H7 (cell line): ENCODE measurements at regions not wholly inside any gene's neighbourhood (a gene's known extent, or its start where the extent isn't known, plus 50 kb on each side); places are given as distances from the start of the nearest gene placed in this dataset.
"Not testable (repeated sequence)": the region's sequence is repeated elsewhere in the genome, so short reads cannot be mapped to it uniquely, and the experiment has no call there.

ENCODE experiments used
- DNase-seq: peaks from one replicate; pipeline ENCODE4 v3.0.0; 2012
- H3K27me3 ChIP-seq: 2 replicates; pipeline ENCODE4 v1.6.0; 2011; ENCODE audit warnings: mild to moderate bottlenecking, low read length; ENCODE audit not compliant: control insufficient read depth, insufficient read depth
- H3K36me3 ChIP-seq: replicated peaks from 2 replicates; pipeline ENCODE4 v1.5.1; 2011; ENCODE audit warnings: low read length; ENCODE audit not compliant: control insufficient read depth, insufficient read depth
- H3K4me3 ChIP-seq: 2 replicates; pipeline ENCODE4 v1.5.1; 2011; ENCODE audit warnings: low read depth, mild to moderate bottlenecking, control low read depth, low read length, moderate library complexity; ENCODE audit not compliant: insufficient read depth

DNA sequence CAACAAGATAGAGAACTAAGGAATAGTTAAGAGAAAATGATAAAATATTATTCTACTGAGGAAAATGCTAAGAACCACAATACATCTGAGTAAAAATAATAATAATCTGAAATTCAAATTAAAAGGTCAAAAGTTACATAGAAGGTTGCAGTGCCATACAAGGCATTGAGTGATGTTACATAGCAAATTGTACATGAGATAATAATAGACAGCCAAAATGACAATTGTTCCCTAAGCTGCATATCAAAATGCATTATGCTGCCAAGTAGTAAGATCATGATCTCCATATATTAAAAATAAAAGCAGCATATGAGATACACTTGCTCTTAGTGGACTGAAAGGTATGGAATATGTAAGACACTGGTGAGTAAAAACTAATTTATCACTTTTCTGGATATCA, 547.7 kb downstream of the KCNT2 start:
- no peak for DNase-seq
- Histone ChIP-seq H3K36me3 (no peaks in the 10 kb centered on the region), H3K27me3 (no peaks in the 10 kb centered on the region), H3K4me3 (no peak overlapping the region)

DNA sequence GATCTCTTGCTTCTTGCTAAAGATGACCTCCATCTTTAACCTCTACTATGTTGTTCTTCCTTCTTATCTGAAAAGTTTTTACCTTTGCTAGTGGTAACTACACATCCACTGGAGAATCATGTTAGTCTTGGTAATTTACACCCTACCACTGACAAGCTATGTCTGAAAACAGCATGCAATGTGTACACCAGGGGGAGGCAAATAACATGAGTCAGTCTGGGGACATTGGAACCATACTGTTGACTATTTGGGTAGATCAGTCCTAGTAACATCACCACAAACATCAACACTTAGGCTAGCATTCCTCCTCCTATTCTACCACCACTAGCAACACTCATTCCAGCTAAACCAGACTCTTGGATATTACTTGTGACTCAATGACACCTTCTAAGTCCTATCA, 549.0 kb downstream of the KCNT2 start:
- no peak for DNase-seq
- no peaks in the 10 kb centered on the region for H3K27me3 ChIP-seq
- no peak overlapping the region for H3K4me3 ChIP-seq
- no peaks in the 10 kb centered on the region for H3K36me3 ChIP-seq

DNA sequence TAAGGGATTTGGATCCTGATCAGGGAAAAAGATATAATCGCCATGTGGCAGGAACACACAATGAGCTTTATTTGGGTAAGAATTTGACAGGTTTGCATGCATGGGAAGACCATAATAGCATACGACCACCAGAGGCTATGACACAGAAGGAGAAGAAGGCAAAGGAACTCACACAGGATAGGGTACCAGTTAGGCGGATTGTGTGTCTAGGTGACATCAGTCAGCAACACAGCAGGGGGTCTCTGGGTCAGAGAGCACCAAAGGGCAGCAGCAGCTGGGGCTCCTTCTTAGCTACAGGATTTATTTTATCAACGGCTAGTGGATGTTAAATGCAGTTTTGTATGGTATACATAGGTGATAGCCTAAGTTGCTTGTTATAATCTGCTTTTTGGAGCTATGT, 551.3 kb downstream of the KCNT2 start:
- H3K27me3 ChIP-seq, result no peaks in the 10 kb centered on the region
- H3K4me3 ChIP-seq, result no peak overlapping the region
- no peak for DNase-seq
- H3K36me3 ChIP-seq, result no peaks in the 10 kb centered on the region

DNA sequence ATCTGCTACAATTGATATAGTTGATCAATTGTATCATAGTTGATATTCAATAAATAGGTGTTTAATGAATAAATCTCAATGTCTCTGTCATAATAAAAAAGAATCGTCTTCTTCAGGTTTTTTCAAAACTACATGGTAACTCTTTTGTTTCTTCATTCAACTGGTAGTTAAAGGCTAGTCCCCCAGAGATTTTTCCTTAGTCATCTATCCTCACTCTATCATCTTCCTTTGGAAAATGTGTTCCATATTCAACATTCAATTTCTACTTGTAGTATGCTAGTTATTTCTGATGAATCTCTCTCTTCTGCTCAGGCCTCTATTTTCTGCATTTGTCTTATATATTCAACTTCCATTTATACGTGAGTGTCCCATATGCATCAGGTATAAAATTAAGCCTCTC, 558.8 kb downstream of the KCNT2 start:
- no peak for DNase-seq
- Histone ChIP-seq H3K27me3 (no peaks in the 10 kb centered on the region), H3K4me3 (no peak overlapping the region), H3K36me3 (no peaks in the 10 kb centered on the region)

- no peaks in the 10 kb centered on the region for H3K36me3 ChIP-seq
- H3K4me3 ChIP-seq, result no peak overlapping the region
- no peaks in the 10 kb centered on the region for H3K27me3 ChIP-seq
- no peak for DNase-seq
Measured at GRCh38 chr1:196043268-196043667, 565.0 kb downstream of the KCNT2 start.

DNA sequence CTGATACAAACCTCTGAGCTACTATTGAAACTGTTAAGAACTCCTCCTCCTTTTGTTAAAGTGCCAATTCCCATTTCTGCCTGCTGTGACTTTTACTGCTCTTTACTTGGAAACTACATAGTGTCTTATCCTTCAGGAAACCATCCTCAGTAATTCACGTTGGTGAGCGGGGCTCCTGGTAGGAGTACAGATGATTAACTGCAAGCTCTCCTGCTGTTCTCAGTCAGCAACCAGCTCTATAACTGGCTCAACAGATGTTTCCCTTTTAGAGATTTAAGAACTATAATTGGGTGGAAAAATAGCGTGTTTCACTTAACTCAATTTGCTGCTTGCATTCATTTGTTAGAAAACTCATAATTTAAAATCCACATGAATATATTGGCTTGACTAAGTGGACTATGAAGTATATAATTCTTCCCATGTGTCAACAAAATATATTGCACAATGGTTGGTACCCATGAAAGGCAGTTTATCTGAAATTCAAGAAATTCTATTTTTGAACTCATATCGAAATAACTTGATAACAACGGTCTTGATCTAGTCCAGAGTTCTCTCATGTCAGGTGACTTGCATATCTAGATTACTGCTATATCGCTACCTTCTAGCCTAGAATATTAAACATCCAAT, 574.0 kb downstream of the KCNT2 start:
- no peak for DNase-seq
- H3K27me3 ChIP-seq, result peaks cover 2% of the 10 kb centered on the region; the same call in 1 of the 2 replicates
- no peaks in the 10 kb centered on the region for H3K36me3 ChIP-seq
- H3K4me3 ChIP-seq, result no peak overlapping the region

- not testable (repeated sequence) for H3K36me3 ChIP-seq, H3K27me3 ChIP-seq, H3K4me3 ChIP-seq, DNase-seq
Measured at GRCh38 chr1:196031387-196031786, 576.9 kb downstream of the KCNT2 start.

DNA sequence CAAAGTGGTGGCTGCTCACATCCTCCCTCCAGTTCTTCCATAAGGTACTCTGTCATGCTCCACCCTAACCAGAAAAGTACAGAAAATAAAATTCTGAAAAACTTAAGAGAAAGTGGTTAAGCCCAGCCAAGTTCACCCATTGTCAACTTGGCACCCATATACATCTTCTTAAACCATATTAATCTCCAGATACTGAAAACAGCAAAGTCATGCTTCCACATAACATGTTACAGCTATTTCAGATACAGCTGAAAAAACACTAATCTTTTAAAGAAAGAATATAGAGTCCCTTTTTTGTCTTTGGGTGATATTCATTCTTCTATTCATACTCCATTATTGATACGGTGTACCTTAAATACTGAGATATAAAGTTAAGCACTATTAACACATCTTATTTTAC, 577.8 kb downstream of the KCNT2 start:
- no peaks in the 10 kb centered on the region for H3K36me3 ChIP-seq
- no peak for DNase-seq
- peaks cover 2% of the 10 kb centered on the region; the same call in 1 of the 2 replicates for H3K27me3 ChIP-seq
- no peak overlapping the region for H3K4me3 ChIP-seq

GRCh38 chr1:196029410-196029809, 578.8 kb downstream of the KCNT2 start:
- Histone ChIP-seq H3K36me3 (no peaks in the 10 kb centered on the region), H3K27me3 (peaks cover 2% of the 10 kb centered on the region; the same call in 1 of the 2 replicates), H3K4me3 (no peak overlapping the region)
- no peak for DNase-seq

GRCh38 chr1:196027127-196027526, 581.1 kb downstream of the KCNT2 start:
- DNase-seq, result no peak
- H3K4me3 ChIP-seq, result no peak overlapping the region
- H3K36me3 ChIP-seq, result no peaks in the 10 kb centered on the region
- no peaks in the 10 kb centered on the region; the same call in 1 of the 2 replicates for H3K27me3 ChIP-seq

DNA sequence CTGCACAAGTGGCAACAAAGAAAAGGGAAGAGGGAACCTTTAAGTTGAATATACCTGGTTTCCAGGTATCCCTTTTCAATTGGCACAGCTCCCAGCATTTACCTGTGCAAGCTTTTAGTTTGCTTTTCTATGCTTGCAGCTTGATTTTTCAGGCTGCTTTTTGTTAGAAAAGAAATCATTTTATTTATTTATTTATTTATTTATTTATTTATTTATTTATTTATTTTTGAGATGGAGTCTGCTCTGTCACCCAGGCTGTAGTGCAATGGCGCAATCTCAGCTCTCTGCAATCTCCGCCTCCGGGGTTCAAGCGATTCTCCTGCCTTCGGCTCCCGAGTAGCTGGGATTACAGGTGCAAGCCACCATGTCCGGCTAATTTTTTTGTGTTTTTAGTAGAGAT, 587.1 kb downstream of the KCNT2 start:
- not testable (repeated sequence) for H3K27me3 ChIP-seq, H3K4me3 ChIP-seq, H3K36me3 ChIP-seq, DNase-seq

- Histone ChIP-seq H3K36me3 (no peaks in the 10 kb centered on the region), H3K27me3 (no peaks in the 10 kb centered on the region), H3K4me3 (no peak overlapping the region)
- DNase-seq, result no peak
Measured at GRCh38 chr1:196009362-196009761, 598.9 kb downstream of the KCNT2 start.

- Histone ChIP-seq H3K27me3 (no peaks in the 10 kb centered on the region), H3K36me3 (no peaks in the 10 kb centered on the region), H3K4me3 (no peak overlapping the region)
- no peak for DNase-seq
Measured at GRCh38 chr1:196007763-196008162, 600.5 kb downstream of the KCNT2 start.

DNA sequence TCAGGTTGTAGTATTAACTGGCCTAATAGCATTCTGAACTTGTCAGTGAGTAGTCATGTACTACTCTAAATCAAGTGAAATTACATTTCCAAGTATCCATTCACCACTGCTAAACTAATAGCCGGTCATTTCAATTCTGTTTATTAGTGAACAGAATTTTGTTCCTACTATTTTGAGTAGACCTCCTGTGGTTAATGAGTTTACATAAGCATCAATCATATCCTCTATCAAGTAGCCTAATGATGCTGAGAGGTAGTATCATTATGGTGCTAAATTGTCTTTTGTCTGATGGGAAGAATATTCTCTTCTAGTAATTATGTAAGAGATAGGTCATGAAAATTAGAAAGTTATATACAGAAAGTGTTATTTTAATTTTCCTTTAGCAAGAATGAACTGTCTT, 602.8 kb downstream of the KCNT2 start:
- Histone ChIP-seq H3K4me3 (no peak overlapping the region), H3K27me3 (no peaks in the 10 kb centered on the region), H3K36me3 (no peaks in the 10 kb centered on the region)
- no peak for DNase-seq

- H3K36me3 ChIP-seq, H3K4me3 ChIP-seq, DNase-seq, H3K27me3 ChIP-seq: not testable (repeated sequence)
Measured at GRCh38 chr1:196004388-196004787, 603.9 kb downstream of the KCNT2 start.

DNA sequence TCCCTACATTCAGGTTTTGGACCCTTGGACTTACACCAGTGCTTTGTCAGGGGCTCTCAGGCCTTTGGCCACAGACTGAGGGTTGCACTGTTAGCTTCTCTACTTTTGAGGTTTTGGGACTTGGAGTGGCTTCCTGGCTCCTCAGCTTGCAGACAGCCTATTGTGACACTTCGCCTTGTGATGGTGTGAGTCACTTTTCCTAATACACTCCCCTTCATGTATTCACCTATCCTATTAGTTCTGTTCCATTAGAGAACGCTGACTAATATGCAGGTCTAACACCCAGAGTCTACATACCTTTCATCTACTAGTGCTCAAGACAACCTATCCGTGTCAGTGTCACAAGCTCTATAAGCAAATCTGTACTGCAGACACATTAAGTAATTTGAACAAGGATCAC, 605.3 kb downstream of the KCNT2 start:
- no peaks in the 10 kb centered on the region for H3K27me3 ChIP-seq
- no peaks in the 10 kb centered on the region for H3K36me3 ChIP-seq
- DNase-seq, result no peak
- no peak overlapping the region for H3K4me3 ChIP-seq
